Transverse colon (tissue), 4 donors: ENCODE measurements at regions not wholly inside any gene's neighbourhood (a gene's known extent, or its start where the extent isn't known, plus 50 kb on each side); places are given as distances from the start of the nearest gene placed in this dataset.

Experiments
- CTCF ChIP-seq, 5 experiments: fragments of 200-600 bp in 3 of 5; fragments of 450-650 bp in 2 of 5; sonication (generic) in 3 of 5; IDR thresholded peaks; 1 replicate in 2 of 5; 2 replicates in 3 of 5; pipeline ENCODE4 v1.5.1; 2016 to 2017; ENCODE audit warnings: antibody characterized with exemption in 5 of 5, inconsistent platforms in 3 of 5, mild to moderate bottlenecking in 2 of 5, moderate library complexity in 1 of 5
- EP300 ChIP-seq: sonication (generic); formaldehyde crosslinking; IDR thresholded peaks from one replicate; pipeline ENCODE4 v1.6.1; 2017; ENCODE audit warnings: antibody characterized with exemption, low read depth
- POLR2AphosphoS5 ChIP-seq, 3 donors: sonication (generic); formaldehyde crosslinking; IDR thresholded peaks; one replicate each; pipeline ENCODE4 v1.6.1; 2016; ENCODE audit warnings: antibody characterized with exemption in 3 of 3

- TF ChIP-seq CTCF (IDR thresholded peaks at IDR 0.05), result no peak
- TF ChIP-seq POLR2AphosphoS5 (IDR thresholded peaks at IDR 0.05), result no peak
- TF ChIP-seq EP300, result no peak
These were observed 249.8 kb upstream of the ATP5MC3 start for GRCh38 chr2:175431101-175431946.
